Gastroesophageal sphincter (tissue), 4 donors: ENCODE measurements at regions not wholly inside any gene's neighbourhood (a gene's known extent, or its start where the extent isn't known, plus 50 kb on each side); places are given as distances from the start of the nearest gene placed in this dataset.

ENCODE experiments used
- ATAC-seq: fragments of 150-250 bp; one replicate; pipeline ENCODE4 v1.9.1; 2016; ENCODE audit warnings: mild to moderate bottlenecking, moderate library complexity
- H3K27ac ChIP-seq, 4 donors: fragments of 200-600 bp; sonication (generic) in 3 of 4; 1 replicate in 3 of 4; 2 replicates in 1 of 4; pipeline ENCODE4 v1.5.1; 2016 to 2019
- H3K27me3 ChIP-seq: fragments of 200-600 bp; sonication (generic); one replicate; pipeline ENCODE4 v1.5.1; 2019
- H3K36me3 ChIP-seq, 2 donors: fragments of 200-600 bp; sonication (generic); one replicate each; pipeline ENCODE4 v1.5.1; 2019; ENCODE audit warnings: control low read depth in 1 of 2
- H3K4me1 ChIP-seq, 3 donors: fragments of 200-600 bp; sonication (generic); 1 replicate in 2 of 3; 2 replicates in 1 of 3; pipeline ENCODE4 v1.5.1; 2016 to 2019; ENCODE audit warnings: control low read depth in 2 of 3
- H3K4me3 ChIP-seq, 2 donors: fragments of 200-600 bp; sonication (generic); one replicate each; pipeline ENCODE4 v1.5.1; 2019; ENCODE audit warnings: mild to moderate bottlenecking in 1 of 2, moderate library complexity in 1 of 2
- H3K9me3 ChIP-seq, 3 donors: fragments of 200-600 bp; sonication (generic); one replicate each; pipeline ENCODE4 v1.5.1; 2017 to 2019; ENCODE audit warnings: control low read depth in 2 of 3
- EP300 ChIP-seq: sonication (generic); formaldehyde crosslinking; IDR thresholded peaks from one replicate; pipeline ENCODE4 v1.6.1; 2017; ENCODE audit warnings: antibody characterized with exemption, mild to moderate bottlenecking
- POLR2A ChIP-seq, 2 donors: fragments of 450-650 bp; IDR thresholded peaks; one replicate each; pipeline ENCODE4 v1.6.1; 2017; ENCODE audit warnings: antibody characterized with exemption in 2 of 2, mild to moderate bottlenecking in 2 of 2, moderate library complexity in 1 of 2
- POLR2AphosphoS5 ChIP-seq: sonication (generic); formaldehyde crosslinking; IDR thresholded peaks from one replicate; pipeline ENCODE4 v1.6.1; 2017; ENCODE audit warnings: antibody characterized with exemption
- WGBS, 2 donors: methylation state at CpG; one replicate each; pipeline ENCODE4 v1.1.5; 2018; ENCODE audit warnings: low coverage in 1 of 2; 5-methylcytosine and 5-hydroxymethylcytosine counted together
- TF ChIP-seq, protein P1 (sequence below), 4 experiments: fragments of 200-600 bp in 2 of 4; fragments of 450-650 bp in 2 of 4; sonication (generic) in 1 of 4; IDR thresholded peaks; one replicate each; pipeline ENCODE4 v1.5.1; 2017 to 2019; ENCODE audit warnings: antibody characterized with exemption in 4 of 4, mild to moderate bottlenecking in 2 of 4, moderate library complexity in 2 of 4

DNA sequence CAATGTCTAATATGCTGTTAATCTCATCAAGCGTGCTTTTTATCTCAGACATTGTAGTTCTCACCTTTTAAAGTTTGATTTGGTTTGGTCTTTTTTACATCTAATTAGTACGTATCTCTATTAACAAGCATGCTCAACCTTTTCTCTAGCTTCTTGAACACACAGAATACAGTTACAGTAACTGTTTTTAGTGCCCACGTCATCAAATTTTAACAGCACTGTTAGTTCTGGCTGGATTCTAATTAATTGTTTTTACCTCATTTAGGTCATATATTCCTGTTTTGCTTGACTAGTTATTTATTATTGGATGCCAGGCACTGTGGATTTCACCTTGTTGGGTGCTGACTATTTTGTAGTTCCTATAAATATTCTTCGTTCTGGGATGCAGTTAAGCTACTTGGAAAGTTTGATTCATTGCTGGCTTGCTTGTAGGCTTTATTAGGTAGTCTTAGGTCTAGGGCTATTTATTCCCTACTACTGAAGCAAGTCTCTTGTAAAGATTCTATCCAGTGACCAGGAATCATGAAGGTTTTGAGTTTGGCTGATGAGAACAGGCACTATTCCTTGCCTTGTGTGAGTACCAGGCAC, 263.0 kb downstream of the ETAA1 start:
- WGBS, 2 donors: 33 to 66% methylated on average over 3 to 4 of the region's 4 CpGs
- Histone ChIP-seq H3K9me3 (peaks cover 0 to 7% (median 0%) of the 10 kb centered on the region in 3 donors), H3K4me1 (peaks cover 0 to 3% (median 0%) of the 10 kb centered on the region in 3 donors), H3K4me3 (no peak overlapping the region), H3K27me3 (no peaks in the 10 kb centered on the region), H3K27ac (peak overlapping the region; percentile 28 to 80 (median 74)), H3K36me3 (no peaks in the 10 kb centered on the region)
- TF ChIP-seq EP300: no peak
- TF ChIP-seq POLR2AphosphoS5: peak; percentile 84
- ATAC-seq: peak; percentile 36

DNA sequence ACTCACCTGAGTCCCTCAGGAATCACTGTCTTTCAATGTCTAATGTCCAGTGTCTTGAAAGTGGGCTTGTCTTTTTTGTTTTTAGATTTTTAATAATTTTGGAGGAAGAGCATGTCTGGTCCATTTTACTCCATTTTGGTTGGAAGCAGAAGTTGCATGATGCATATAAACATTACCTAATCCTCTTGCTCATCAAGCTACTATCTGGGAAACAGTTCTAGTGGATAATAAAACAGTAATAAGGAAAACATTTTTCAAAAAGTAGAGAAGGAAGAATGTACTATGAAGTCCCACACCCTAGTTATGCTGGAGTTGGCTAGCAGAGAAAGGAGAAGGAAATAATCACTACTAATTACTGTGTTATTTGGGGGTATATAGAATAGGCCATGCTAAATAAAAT, 263.7 kb downstream of the ETAA1 start:
- peaks cover 0 to 7% (median 0%) of the 10 kb centered on the region in 3 donors for H3K4me1 ChIP-seq
- no peaks in the 10 kb centered on the region for H3K27me3 ChIP-seq
- peaks cover 0 to 7% (median 0%) of the 10 kb centered on the region in 3 donors for H3K9me3 ChIP-seq
- TF ChIP-seq EP300: no peak
- TF ChIP-seq, protein P1, sequence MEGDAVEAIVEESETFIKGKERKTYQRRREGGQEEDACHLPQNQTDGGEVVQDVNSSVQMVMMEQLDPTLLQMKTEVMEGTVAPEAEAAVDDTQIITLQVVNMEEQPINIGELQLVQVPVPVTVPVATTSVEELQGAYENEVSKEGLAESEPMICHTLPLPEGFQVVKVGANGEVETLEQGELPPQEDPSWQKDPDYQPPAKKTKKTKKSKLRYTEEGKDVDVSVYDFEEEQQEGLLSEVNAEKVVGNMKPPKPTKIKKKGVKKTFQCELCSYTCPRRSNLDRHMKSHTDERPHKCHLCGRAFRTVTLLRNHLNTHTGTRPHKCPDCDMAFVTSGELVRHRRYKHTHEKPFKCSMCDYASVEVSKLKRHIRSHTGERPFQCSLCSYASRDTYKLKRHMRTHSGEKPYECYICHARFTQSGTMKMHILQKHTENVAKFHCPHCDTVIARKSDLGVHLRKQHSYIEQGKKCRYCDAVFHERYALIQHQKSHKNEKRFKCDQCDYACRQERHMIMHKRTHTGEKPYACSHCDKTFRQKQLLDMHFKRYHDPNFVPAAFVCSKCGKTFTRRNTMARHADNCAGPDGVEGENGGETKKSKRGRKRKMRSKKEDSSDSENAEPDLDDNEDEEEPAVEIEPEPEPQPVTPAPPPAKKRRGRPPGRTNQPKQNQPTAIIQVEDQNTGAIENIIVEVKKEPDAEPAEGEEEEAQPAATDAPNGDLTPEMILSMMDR (IDR thresholded peaks at IDR 0.05): no peak
- peak; percentile 37 for TF ChIP-seq POLR2AphosphoS5
- no peak for TF ChIP-seq POLR2A (IDR thresholded peaks at IDR 0.05)
- H3K27ac ChIP-seq: peak overlapping the region; percentile 28 to 80 (median 74)
- no peak overlapping the region for H3K4me3 ChIP-seq
- no peaks in the 10 kb centered on the region for H3K36me3 ChIP-seq
- no peak for ATAC-seq

DNA sequence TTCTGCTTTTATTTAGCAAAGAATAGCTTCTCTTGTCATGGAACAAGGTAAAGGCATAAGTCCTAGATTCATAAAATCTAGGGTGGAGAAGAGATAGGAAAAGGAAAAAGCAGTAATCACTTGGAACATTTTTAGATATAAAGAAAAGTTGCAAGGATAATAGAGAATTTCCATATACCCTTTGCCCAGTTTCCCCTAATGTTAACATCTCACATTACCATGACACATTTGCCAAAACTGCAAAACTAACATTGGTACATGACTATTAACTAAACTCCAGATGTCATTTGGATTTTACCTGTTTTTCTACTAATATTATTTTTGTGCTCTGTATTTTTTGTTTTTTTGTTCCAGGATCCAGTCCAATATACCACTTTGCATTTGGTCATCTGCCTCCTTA, 265.1 kb downstream of the ETAA1 start:
- no peaks in the 10 kb centered on the region for H3K27me3 ChIP-seq
- peak overlapping the region in 2 of 4 donors; percentile 18 to 80 for H3K27ac ChIP-seq
- no peak for TF ChIP-seq POLR2A (IDR thresholded peaks at IDR 0.05)
- TF ChIP-seq EP300: no peak
- TF ChIP-seq, protein P1 (IDR thresholded peaks at IDR 0.05): no peak
- no peak for TF ChIP-seq POLR2AphosphoS5
- no peak for ATAC-seq
- peaks cover 0 to 21% (median 8%) of the 10 kb centered on the region in 3 donors for H3K4me1 ChIP-seq
- H3K9me3 ChIP-seq: peaks cover 0 to 7% (median 0%) of the 10 kb centered on the region in 3 donors
- no peak overlapping the region for H3K4me3 ChIP-seq
- no peaks in the 10 kb centered on the region for H3K36me3 ChIP-seq

DNA sequence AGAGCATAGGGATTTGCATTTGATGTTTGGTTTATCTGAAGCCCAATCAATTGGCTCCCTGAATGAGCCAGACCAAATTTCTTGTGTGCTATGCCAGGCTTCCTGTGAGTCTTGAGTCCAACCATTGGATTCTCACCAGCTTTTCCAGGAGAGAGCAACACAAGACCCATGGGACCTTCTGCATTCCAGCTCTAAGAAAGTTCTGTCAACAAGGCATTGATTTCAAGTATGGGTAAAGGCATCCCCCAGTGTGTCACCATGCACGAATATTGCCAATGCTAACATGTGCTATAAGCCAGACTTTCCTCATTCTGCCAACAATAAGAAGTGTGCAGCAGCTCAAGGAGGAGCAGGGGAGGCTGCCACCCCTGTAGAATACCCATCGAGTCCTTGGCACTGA, 266.6 kb downstream of the ETAA1 start:
- Histone ChIP-seq H3K4me1 (peaks cover 5 to 35% (median 12%) of the 10 kb centered on the region in 3 donors), H3K36me3 (no peaks in the 10 kb centered on the region), H3K4me3 (no peak overlapping the region), H3K27me3 (no peaks in the 10 kb centered on the region), H3K9me3 (peaks cover 0 to 7% (median 0%) of the 10 kb centered on the region in 3 donors), H3K27ac (peak overlapping the region in 3 of 4 donors; percentile 8 to 50 (median 17))
- WGBS, 2 donors: 92 to 100% methylated on average over 1 to 2 of the region's 2 CpGs
- no peak for ATAC-seq
- TF ChIP-seq POLR2AphosphoS5: no peak
- TF ChIP-seq POLR2A (IDR thresholded peaks at IDR 0.05): no peak
- TF ChIP-seq, protein P1 (IDR thresholded peaks at IDR 0.05): no peak
- no peak for TF ChIP-seq EP300

DNA sequence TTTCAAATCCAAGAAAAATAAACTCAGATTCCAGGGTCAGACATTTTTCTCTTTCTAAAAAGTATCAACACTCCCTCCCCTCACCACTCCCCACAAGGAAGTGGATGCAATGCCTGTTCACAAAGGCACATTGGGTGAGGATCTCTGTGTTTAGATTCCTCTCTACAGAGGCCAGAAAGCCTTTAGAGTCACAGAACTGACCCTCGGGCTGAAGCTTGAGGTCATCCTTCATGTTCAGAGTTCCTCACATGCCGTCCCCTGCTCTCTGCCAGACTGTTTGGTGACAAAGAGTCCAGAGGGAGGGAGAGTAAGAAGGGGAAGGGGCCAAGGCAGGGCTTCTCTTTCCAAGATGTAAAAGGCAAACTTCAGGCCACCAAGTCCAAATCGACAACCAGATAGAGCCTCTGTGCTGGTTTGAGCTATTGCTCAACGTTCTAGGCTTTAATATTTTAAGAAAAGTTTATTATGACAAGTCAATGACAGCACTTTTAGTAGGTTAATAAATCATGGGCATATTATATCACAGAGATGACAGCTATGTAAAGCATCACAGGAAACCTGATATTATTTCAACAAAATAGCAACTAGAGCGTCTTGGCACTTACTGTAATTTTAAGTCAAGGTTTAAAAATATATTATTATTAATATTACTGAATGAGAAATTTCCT, 269.4 kb downstream of the ETAA1 start:
- H3K9me3 ChIP-seq: no peaks in the 10 kb centered on the region
- peaks cover 5 to 43% (median 12%) of the 10 kb centered on the region in 3 donors for H3K4me1 ChIP-seq
- TF ChIP-seq POLR2AphosphoS5 (peak; percentile 97), EP300 (peak; percentile 81), POLR2A (IDR thresholded peaks at IDR 0.05) (no peak)
- TF ChIP-seq, protein P1 (IDR thresholded peaks at IDR 0.05): no peak
- H3K27ac ChIP-seq: peak overlapping the region; percentile 48 to 87 (median 86)
- WGBS, 2 donors: 8 to 9% methylated on average over 5 of the region's 5 CpGs
- H3K4me3 ChIP-seq: no peak overlapping the region
- peak; percentile 94 for ATAC-seq
- H3K27me3 ChIP-seq: no peaks in the 10 kb centered on the region
- H3K36me3 ChIP-seq: no peaks in the 10 kb centered on the region
